Upper lobe of left lung (tissue), 6 donors: ENCODE measurements at regions not wholly inside any gene's neighbourhood (a gene's known extent, or its start where the extent isn't known, plus 50 kb on each side); places are given as distances from the start of the nearest gene placed in this dataset.
A peak's percentile ranks its signal among the peaks of the same experiment; 100 is the strongest.

Experiments used
- ATAC-seq, 2 donors: fragments of 200-7000 bp; cut with Tn5 transposase; one replicate each; pipeline ENCODE4 v1.9.1; 2022; ENCODE audit warnings: mild to moderate bottlenecking in 2 of 2, moderate library complexity in 2 of 2; ENCODE audit not compliant: low FRiP score in 2 of 2
- DNase-seq, 2 donors: peaks; one replicate each; pipeline ENCODE4 v3.0.0-alpha.2; 2019 to 2020
- H3K27ac ChIP-seq, 4 donors: fragments of 200-600 bp; sonication (generic); one replicate each; pipeline ENCODE4 v1.5.1; 2016 to 2019
- H3K27me3 ChIP-seq, 4 donors: fragments of 200-600 bp; sonication (generic); one replicate each; pipeline ENCODE4 v1.5.1; 2017 to 2019
- H3K36me3 ChIP-seq, 4 donors: fragments of 200-600 bp; sonication (generic); one replicate each; pipeline ENCODE4 v1.5.1; 2016 to 2019
- H3K4me1 ChIP-seq, 4 donors: fragments of 200-600 bp; sonication (generic); one replicate each; pipeline ENCODE4 v1.5.1; 2018 to 2019
- H3K4me3 ChIP-seq, 4 donors: fragments of 200-600 bp; sonication (generic); one replicate each; pipeline ENCODE4 v1.5.1; 2017 to 2019; ENCODE audit warnings: mild to moderate bottlenecking in 2 of 4, moderate library complexity in 1 of 4
- H3K9me3 ChIP-seq, 4 donors: fragments of 200-600 bp; sonication (generic); one replicate each; pipeline ENCODE4 v1.5.1; 2018 to 2019
- EP300 ChIP-seq, 4 donors: sonication (generic); formaldehyde crosslinking; IDR thresholded peaks; one replicate each; pipeline ENCODE4 v1.5.1; 2017; ENCODE audit warnings: antibody characterized with exemption in 4 of 4, control low read depth in 2 of 4
- POLR2A ChIP-seq, 4 donors: fragments of 450-650 bp; IDR thresholded peaks; one replicate each; pipeline ENCODE4 v1.5.1; 2016 to 2017; ENCODE audit warnings: antibody characterized with exemption in 4 of 4, mild to moderate bottlenecking in 2 of 4
- POLR2AphosphoS5 ChIP-seq, 2 donors: sonication (generic); formaldehyde crosslinking; IDR thresholded peaks; one replicate each; pipeline ENCODE4 v1.5.1; 2017; ENCODE audit warnings: antibody characterized with exemption in 2 of 2
- WGBS, 2 donors: methylation state at CpG; one replicate each; pipeline ENCODE4 v1.1.5; 2017 to 2018; 5-methylcytosine and 5-hydroxymethylcytosine counted together
- TF ChIP-seq, protein P1 (sequence below), 6 experiments: fragments of 450-650 bp in 4 of 6; fragments of 200-600 bp in 2 of 6; sonication (generic) in 2 of 6; IDR thresholded peaks; one replicate each; pipeline ENCODE4 v1.5.1; 2016 to 2019; ENCODE audit warnings: antibody characterized with exemption in 6 of 6
- donor health status: DM: no; HTN: no; CAD: no; lungs with moderate emphysema.
- donor health status: DM: no; HTN: yes; CAD: no; lungs with severe emphysema.

DNA sequence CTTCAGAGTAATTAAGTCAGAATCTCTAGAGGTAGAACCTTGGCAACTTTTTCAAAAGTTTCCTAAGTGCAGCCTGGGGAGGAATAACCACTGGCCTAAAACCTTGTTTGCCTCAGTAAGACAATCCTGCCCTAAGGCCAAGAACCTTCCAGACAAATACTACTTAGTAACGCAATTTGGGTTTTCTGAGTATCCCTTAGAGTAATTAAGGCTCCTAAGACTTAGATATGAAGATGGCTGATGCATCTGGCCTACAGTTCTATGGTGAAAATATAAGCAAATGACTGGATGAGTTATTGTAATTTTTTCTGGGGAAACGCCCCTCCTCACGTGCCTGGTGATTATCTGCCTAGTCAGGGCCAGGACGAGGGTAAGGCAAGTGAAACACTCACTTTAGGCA is 95.7 kb upstream of the DLX2 start:
- WGBS, 2 donors, result 87 to 89% methylated on average over 4 of the region's 4 CpGs
- peaks cover 13 to 22% (median 16%) of the 10 kb centered on the region in 4 donors for H3K9me3 ChIP-seq
- no peak overlapping the region for H3K27ac ChIP-seq
- ATAC-seq (no peak), DNase-seq (no peak)
- no peak overlapping the region for H3K4me3 ChIP-seq
- H3K4me1 ChIP-seq, result no peaks in the 10 kb centered on the region
- TF ChIP-seq EP300 (IDR thresholded peaks at IDR 0.05) (no peak), POLR2AphosphoS5 (IDR thresholded peaks at IDR 0.05) (no peak), POLR2A (IDR thresholded peaks at IDR 0.05) (no peak)
- TF ChIP-seq, protein P1, sequence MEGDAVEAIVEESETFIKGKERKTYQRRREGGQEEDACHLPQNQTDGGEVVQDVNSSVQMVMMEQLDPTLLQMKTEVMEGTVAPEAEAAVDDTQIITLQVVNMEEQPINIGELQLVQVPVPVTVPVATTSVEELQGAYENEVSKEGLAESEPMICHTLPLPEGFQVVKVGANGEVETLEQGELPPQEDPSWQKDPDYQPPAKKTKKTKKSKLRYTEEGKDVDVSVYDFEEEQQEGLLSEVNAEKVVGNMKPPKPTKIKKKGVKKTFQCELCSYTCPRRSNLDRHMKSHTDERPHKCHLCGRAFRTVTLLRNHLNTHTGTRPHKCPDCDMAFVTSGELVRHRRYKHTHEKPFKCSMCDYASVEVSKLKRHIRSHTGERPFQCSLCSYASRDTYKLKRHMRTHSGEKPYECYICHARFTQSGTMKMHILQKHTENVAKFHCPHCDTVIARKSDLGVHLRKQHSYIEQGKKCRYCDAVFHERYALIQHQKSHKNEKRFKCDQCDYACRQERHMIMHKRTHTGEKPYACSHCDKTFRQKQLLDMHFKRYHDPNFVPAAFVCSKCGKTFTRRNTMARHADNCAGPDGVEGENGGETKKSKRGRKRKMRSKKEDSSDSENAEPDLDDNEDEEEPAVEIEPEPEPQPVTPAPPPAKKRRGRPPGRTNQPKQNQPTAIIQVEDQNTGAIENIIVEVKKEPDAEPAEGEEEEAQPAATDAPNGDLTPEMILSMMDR (IDR thresholded peaks at IDR 0.05), result no peak
- H3K36me3 ChIP-seq, result no peaks in the 10 kb centered on the region
- H3K27me3 ChIP-seq, result no peaks in the 10 kb centered on the region

DNA sequence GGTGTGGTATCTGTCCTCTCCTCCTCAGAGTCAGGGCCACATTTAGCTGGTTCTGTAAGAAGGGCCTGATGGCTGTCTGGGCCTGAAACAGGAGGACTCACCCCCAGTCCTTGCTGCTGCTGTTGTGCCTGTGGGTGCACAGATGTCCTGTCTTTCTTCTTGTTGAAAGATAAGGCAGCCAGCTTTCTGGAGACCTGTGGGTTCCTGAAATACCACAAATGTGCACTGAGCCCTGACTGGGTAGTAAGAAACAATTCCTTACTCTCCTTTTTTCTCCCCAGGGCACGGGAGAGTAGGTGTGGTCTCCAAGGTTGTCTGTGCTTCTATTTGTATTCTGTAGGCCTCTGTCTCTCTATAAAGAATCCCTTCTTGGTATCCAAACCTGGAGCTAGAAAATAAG is 96.2 kb upstream of the DLX2 start:
- TF ChIP-seq, protein P1 (IDR thresholded peaks at IDR 0.05), result no peak
- TF ChIP-seq POLR2A (IDR thresholded peaks at IDR 0.05) (no peak), POLR2AphosphoS5 (IDR thresholded peaks at IDR 0.05) (no peak), EP300 (IDR thresholded peaks at IDR 0.05) (no peak)
- no peaks in the 10 kb centered on the region for H3K36me3 ChIP-seq
- DNase-seq (no peak), ATAC-seq (no peak)
- WGBS, 2 donors, result 85 to 87% methylated on average over 1 of the region's 1 CpG
- H3K27ac ChIP-seq, result no peak overlapping the region
- no peaks in the 10 kb centered on the region for H3K4me1 ChIP-seq
- peaks cover 9 to 16% (median 12%) of the 10 kb centered on the region in 4 donors for H3K9me3 ChIP-seq
- no peaks in the 10 kb centered on the region for H3K27me3 ChIP-seq
- no peak overlapping the region for H3K4me3 ChIP-seq

- DNase-seq (no peak), ATAC-seq (no peak)
- Histone ChIP-seq H3K36me3 (no peaks in the 10 kb centered on the region), H3K27me3 (no peaks in the 10 kb centered on the region), H3K27ac (no peak overlapping the region), H3K4me3 (no peak overlapping the region), H3K9me3 (peaks cover 4 to 12% (median 7%) of the 10 kb centered on the region in 4 donors), H3K4me1 (no peaks in the 10 kb centered on the region)
- 74 to 84% methylated on average over 2 of the region's 2 CpGs for WGBS, 2 donors
- TF ChIP-seq, protein P1 (IDR thresholded peaks at IDR 0.05), result peak; percentile 28 to 55 (median 41)
- no peak for TF ChIP-seq POLR2A (IDR thresholded peaks at IDR 0.05)
Measured at GRCh38 chr2:172200495-172201085, 97.9 kb upstream of the DLX2 start.

GRCh38 chr2:172204309-172204708 is 101.6 kb upstream of the DLX2 start:
- DNase-seq (no peak), ATAC-seq (no peak)
- WGBS, 2 donors, result 82 to 86% methylated on average over 7 of the region's 7 CpGs
- no peaks in the 10 kb centered on the region for H3K27me3 ChIP-seq
- peaks cover 4 to 12% (median 7%) of the 10 kb centered on the region in 4 donors for H3K9me3 ChIP-seq
- no peak overlapping the region for H3K4me3 ChIP-seq
- H3K27ac ChIP-seq, result no peak overlapping the region
- peaks cover 0 to 4% (median 0%) of the 10 kb centered on the region in 4 donors for H3K4me1 ChIP-seq
- TF ChIP-seq POLR2AphosphoS5 (IDR thresholded peaks at IDR 0.05) (no peak), POLR2A (IDR thresholded peaks at IDR 0.05) (no peak), EP300 (IDR thresholded peaks at IDR 0.05) (no peak)
- TF ChIP-seq, protein P1 (IDR thresholded peaks at IDR 0.05), result no peak
- H3K36me3 ChIP-seq, result no peaks in the 10 kb centered on the region

DNA sequence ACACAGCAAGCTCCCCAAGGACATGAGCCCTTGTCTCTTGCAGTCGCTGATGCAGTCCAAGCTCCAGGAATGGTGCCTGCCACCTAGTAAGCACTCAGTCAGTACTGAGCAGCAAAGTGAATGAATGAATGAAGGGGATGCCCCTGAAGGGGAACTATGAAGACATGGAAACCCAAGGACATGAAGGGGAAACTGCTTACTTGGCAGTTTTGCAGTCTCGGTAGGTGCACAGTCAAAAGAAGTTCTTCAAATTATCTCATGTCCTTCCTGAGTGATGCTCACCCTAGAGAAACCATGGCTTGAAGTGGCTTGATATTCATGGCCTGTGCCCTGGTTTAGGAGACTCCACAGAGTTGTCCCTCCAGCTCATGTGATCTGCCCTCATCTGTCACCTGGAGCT is 102.1 kb upstream of the DLX2 start:
- no peak for ATAC-seq
- WGBS, 2 donors, result 91 to 95% methylated on average over 2 of the region's 2 CpGs

More for the DNA sequence above, 102.1 kb upstream of the DLX2 start:
- H3K4me3 ChIP-seq, result no peak overlapping the region
- no peak overlapping the region for H3K27ac ChIP-seq
- H3K9me3 ChIP-seq, result peaks cover 4 to 8% (median 7%) of the 10 kb centered on the region in 4 donors
- H3K36me3 ChIP-seq, result no peaks in the 10 kb centered on the region
- TF ChIP-seq EP300 (IDR thresholded peaks at IDR 0.05) (no peak), POLR2A (IDR thresholded peaks at IDR 0.05) (no peak), POLR2AphosphoS5 (IDR thresholded peaks at IDR 0.05) (no peak)
- TF ChIP-seq, protein P1 (IDR thresholded peaks at IDR 0.05), result no peak
- H3K4me1 ChIP-seq, result peaks cover 0 to 6% (median 0%) of the 10 kb centered on the region in 4 donors
- no peaks in the 10 kb centered on the region for H3K27me3 ChIP-seq
- DNase-seq, result no peak
